Activated CD4-positive, alpha-beta T cell treated with anti-CD3 and anti-CD28 coated beads, Interleukin-2, amount 50 U/mL, for 16 hours (primary cell): ENCODE measurements at regions not wholly inside any gene's neighbourhood (a gene's known extent, or its start where the extent isn't known, plus 50 kb on each side); places are given as distances from the start of the nearest gene placed in this dataset.

Source experiments
- DNase-seq: peaks from one replicate; pipeline ENCODE4 v3.0.0-alpha.2; 2020

DNA sequence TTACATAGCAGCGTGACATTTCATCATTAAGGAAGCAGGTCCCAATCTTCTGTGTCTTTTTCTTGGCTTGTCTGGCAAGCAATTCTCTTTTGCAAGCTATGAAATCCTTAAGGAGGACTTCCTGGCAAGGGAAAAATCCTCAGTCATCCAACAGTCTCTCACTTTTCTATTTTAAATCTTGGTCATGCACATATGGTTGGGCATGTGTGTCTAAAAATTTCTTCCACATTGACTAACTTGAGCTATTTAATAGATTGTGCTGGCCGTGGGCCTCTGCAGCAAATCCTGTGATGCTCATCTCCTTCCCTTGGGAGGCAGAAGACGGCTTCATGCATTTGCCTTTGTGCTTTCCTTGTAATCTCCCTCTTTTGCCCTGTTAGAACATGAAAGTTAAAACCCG, 634.3 kb upstream of the FANCL start:
- no peak for DNase-seq

DNA sequence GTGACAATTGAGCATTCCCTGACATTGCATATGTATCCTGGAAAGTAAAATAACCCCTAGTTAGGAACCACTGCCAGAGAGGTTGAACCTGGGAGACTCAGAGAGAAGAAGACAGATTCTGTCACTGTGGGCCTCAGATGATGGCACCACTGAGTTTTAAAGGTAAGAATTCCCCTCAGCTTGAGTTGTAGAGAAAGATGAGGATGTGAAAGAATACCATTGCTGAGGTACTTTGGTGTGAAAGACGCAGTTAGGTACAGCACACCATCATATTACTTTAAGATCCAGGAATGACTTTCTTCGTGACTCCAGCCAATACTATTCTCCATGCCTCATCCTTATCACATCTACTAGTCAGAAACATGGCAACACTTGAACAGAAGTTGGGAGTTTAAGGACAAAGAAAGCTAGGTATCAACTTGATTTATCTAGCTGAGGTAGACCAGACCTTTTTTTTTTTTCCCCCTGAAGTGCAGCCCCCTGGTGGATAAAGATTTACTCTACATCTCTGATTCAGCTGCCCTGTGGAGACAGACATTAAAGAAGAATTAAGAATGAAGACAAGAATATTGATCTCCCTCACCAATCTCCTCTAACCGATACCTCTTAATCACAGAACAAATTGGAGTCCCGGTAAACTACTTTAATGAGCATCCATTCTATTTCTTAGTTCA, 630.5 kb upstream of the FANCL start:
- no peak for DNase-seq

DNA sequence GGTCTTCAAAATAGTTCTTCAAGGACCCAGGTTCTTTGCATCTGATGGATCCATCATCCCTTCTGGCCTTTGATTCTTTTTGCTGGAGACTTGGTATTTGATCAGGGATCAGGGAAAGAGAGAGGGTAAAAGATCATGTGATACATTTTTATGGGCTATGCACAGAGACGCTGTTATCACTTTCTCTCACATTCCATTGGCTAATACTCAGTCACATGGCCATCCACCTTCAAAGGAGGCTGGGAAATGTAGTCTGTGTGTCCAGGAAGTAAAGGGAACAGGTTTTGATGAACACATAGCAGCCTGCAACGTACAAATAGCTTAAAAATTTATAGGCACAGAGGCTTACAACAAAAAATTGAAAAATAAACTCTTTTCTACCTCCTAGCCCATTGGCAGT, 629.6 kb upstream of the FANCL start:
- DNase-seq = peak; percentile 1

DNA sequence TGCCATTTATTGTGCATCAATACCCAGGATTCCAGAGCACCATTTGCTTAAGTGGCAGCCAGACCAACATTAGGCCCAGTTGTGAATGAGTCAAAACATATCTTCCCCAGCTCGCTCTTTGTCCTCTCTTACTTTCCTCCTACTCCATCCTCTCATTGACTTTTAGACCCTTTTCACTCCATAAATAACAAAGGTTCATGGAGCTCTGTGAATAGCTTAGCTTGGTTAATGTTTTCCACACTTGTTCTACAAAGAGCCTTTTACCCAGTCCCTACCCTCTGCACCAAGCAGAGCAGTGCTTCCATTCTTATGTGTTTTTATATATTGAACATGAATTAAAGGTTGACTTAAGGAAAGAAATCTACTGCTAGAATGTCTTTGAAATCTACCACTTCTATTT, 625.8 kb upstream of the FANCL start:
- no peak for DNase-seq

DNA sequence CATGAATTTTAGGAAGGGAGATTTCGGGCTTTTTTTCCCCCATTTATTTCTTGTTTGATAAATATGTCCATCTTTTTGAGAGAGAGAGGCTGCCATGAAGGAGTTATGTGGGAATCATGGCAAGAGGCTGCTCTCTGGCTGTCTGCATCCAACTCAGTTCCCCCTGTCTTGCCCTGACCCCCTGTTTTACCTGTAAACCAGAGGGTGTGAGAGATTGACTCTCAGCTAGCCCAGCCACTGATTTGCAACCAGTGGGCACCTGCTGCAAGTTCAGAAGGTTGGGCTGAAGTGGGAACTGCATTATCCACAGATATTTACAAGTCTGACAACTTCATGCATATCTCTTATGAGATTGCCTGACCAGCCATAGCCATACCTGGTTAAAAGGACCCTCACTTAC, 625.4 kb upstream of the FANCL start:
- no peak for DNase-seq

DNA sequence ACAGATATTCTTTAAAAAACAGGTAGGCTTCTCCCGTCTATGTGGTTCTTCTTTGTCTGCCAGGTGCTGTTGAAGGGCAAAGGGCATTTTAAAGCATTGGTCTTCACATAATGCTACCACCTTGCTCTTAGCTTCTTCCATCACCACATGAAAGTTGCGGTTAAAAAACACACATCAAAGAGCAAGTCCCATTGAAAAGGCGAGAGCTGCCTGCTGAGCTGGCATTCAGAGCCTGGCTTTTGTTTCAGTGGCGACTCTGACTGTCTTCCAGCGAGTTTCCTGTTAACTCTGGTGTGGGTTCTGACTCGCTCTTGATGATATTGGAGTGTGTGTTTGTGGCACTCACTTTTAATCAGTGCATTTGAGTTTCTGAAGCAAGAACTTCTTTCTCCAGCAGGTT, 624.9 kb upstream of the FANCL start:
- DNase-seq = peak; percentile 57

DNA sequence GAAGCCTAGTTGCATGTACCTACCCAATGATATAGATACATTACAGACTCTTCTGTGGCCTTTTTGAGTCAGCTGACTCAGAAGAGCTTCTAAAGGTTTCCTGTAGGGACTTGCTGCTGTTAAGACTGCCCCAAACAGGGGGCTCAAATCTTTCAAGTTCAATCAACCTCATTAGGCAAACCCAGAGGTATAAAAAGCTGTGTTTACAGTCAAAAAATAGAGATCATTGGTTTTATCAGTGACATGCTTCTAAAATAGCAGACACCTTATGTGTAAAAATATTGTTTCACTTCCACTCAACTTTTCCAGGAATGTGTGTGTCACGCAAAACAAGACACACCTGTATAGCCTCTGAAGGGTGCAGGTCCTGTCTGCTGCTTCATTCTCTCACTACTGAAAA, 624.3 kb upstream of the FANCL start:
- peak; percentile 16 for DNase-seq

DNA sequence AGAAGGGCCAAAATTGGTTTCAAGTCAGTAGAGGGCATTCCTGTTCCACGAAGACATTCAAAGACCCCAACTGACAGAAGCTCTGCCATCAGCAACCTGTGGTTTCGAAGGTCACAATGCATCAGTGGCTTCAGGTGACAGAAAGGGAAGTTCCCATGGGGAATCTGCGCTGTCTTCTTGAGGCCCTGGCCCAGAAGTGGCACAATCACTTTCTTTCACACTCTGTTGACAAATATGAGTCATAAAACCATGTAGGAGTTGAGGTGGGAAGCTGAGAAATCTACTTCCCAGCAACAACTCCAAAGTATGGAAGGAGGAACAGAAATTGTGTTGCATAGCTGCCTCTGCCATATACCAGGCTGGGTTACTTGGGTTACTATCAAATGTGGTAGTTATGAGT, 621.1 kb upstream of the FANCL start:
- DNase-seq = no peak

DNA sequence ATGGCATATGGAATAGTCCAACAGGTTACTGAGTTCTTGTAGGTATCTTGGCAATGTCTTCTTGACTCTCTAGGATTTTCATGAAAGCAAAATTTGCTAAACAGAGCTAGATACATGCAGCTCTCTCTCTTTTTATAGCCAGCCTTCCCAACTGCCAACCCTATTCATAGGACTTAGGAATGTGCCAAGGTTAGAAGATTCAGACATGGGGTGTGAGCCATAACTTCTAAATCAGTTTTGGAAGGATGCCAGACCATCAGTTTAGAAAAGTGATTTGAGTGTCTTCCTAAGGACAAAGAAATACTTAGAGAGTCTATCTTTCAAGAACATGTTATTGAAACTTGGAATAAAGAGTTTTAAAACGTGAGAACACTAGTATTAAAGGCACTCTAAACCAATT, 619.5 kb upstream of the FANCL start:
- no peak for DNase-seq

DNA sequence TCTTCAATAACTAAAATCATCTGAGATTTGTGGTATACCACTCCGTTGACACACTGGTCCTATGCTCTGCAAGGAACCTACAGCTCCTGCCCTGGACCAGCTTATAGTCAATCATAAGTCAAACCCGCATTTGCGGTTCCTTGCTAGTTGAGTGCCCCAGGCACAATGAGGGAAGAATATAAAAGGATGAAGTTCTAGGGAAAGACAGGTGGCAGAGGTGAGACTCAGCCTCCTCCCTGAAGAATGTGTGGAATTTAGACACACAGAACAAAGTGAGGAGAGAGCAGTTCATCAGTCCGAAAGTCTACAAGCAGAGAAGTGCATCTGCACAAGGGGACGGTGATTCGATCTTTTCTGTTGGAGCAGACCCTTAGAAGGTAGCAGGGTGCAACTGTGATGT, 615.0 kb upstream of the FANCL start:
- no peak for DNase-seq

DNA sequence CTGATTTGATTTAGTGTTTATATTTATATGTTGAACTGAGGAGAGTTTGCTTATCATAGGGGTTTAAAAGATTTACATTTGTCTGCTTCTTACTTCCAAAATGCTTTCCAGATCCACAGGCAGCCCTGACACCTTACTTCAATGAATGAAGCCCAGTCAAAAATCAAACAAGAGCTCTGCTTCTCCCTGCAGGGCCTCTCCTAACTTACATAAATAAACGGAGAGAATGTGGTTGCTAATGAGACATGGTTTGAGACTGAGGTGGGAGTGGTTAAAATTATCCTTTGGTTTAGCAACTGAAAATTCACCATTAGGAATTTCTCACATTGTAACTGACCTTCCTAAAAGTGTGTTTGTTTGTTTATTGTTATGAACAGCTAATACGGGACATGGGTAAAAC, 612.3 kb upstream of the FANCL start:
- no peak for DNase-seq

DNA sequence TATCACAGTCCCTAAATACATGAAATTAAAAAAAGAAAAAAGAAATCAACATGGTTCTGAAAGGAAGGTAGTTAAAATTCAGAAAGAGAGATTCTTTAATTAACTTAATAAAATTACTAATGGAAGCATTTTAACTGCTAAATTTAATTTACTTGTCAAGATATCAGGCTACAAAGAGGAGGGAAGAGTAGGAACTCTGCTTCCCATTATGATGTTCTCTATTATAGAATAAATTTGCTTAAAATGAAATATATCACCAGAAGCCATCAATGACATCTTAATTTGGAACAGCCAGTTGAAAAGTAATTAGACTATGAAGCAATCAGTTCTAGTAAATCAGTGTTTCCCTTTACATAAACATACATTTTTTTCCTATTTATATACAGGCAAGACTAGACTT, 611.8 kb upstream of the FANCL start:
- DNase-seq = no peak

DNA sequence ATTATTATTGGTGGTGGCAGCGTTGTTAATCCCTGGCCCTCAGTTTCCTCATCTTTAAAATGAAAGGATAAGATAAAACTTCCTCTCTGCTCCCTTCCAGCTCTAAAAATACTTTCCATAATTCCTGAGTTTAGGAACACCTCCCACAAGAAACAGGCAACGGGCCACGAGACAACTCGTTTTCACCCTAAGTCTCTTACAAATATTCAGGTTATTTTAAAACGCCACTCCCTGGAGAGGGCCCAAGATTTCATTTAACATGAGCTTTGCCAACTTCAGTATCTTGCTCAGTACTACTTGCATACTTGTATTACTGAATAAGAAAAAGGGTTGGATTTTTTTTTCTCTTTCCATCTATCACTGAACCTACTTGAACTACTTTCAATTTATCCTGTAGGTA, 611.1 kb upstream of the FANCL start:
- no peak for DNase-seq

DNA sequence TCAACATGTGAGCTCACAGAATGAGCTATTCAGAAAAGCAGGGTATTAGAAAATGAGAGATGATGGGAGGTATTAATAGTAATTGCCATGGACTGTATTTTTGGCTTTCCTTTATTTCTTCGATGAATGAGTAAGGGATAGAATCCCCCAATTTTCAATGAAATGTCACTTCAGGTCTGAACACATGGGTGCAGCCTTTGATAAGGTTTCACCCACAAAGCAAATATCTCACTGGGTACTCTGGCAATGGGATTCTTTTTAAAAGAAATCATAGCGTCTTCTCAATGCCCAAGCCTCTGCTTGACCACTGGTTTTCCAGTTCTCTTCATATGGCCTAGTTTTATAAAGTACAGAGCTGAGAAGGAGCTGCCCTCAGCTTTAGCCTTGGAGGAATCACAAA, 610.5 kb upstream of the FANCL start:
- no peak for DNase-seq

DNA sequence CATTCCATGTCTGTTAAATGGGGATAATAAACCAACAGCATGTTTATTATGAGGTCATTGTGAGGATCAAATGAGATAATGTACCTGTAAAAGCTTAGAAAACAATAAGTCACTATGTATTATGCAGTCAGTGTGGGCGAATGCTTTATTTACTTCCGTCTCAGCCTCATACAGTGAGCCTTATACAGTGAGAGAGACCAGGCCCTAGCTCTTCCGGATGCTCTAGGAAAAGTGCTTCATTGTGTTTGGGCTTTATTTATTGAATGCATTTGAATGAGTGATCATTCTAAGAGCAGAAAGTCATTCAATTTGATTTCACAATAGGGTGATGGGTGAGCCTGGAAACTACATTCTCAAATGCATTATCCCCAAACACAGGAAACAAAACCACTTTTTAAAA, 603.9 kb upstream of the FANCL start:
- no peak for DNase-seq

DNA sequence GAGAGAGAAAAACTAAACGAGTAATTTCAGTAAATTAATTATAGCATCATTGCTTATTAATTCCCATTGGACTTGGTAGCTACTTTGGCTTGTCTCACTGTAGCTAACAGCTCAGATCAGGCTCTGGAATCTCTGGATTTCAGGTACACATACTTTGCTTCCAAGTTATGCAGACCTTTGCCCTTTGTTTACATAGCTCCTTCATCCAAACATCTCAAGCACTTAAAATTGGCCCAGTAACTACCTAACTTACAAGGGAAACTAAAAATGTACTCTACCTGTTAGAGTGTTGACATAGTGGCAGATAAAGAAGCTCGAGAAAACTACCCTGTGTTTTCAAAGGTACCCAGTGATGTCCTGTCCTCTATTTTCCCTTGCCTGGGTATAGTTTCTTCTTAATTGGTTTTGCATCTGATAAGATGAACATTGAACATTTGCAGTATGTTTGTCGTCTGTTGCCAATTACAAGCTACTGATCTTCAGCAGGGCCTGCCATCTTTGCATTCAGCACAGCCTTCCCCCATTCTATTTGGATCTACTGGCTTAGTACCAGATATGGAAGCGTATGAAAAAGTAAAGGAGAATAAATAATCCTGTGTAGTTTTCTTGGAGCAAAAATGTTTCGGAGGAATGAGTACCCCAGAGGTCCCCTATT, 601.5 kb upstream of the FANCL start:
- DNase-seq = no peak

DNA sequence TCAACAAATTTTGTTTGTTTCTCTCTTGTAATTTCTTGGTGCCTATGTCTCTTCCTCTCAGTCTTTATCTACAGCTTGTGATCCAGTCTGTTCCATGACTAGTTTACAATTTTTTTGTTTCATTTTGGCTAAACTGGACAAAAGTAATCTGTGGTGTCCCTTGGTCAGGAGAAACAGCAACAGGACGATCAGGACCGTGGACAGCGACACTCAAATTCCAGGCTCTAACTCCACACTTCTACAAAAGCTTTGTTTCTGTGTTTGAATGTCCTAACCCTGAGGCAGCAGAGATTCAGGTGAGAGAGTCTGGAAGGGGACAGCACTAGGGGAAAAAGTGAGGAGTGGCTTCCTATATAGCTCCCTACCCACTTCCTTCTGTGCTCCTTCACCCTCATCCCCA, 593.3 kb upstream of the FANCL start:
- no peak for DNase-seq

DNA sequence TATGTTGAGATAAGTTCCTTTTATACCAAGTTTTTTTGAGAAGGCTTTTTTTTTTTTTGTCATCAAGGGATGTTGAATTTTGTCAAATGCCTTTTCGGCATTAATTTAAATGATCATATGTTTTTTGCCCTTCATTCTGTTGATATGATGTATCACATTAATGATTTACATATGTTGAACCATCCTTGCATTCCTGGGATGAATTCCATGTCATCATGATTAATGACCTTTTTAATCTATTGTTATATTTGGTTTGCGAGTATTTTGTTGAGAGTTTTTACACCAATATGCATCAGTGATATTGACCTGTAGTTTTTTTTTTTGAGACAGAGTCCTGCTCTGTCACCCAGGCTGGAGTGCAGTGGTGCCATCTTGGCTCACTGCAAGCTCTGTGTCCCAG, 585.7 kb upstream of the FANCL start:
- DNase-seq = no peak

DNA sequence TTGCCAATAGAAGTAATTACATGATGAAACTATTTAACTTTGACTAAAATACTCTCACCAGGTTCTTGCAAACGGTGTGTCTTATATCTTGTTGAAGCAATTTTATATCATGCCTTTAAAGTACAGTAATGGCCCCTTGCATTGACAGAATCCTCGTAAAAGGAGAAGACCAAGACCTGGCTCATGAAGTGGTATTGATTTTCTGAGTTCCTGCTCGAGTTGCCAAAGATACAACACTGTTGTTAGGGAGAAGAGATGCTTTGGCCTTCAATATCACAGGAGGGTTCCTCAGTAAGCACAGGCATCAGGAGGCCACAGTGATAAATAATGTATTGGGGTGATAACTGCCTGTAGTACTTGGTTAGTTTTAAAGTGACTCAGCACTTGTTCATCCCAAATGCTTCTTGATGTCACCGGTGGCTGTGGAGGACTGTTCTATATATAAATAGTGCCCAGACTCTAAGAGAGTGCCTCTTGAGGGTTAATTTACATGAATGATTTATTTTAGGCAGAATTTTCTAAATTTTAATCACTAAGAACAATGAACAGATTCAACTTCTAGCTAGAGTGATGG, 571.7 kb upstream of the FANCL start:
- DNase-seq = no peak

DNA sequence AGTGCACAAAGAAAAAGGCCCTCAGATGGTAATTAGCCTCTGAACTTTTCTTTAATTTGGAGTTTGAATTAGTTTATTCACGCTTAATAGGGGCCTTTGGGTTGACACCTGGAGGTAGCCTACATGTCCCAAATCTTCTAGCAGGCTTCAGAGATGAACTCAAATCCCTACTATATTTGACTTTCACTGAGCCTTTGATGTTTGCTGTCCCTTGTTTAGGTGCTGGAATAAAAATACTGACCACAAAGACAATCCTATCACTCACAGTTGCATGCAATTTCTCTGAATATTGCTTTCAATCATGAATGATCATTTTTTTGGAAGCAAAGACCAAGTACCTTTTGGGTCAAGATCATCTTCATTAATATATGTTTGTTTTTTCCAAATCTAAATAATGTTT, 564.0 kb upstream of the FANCL start:
- DNase-seq = no peak

DNA sequence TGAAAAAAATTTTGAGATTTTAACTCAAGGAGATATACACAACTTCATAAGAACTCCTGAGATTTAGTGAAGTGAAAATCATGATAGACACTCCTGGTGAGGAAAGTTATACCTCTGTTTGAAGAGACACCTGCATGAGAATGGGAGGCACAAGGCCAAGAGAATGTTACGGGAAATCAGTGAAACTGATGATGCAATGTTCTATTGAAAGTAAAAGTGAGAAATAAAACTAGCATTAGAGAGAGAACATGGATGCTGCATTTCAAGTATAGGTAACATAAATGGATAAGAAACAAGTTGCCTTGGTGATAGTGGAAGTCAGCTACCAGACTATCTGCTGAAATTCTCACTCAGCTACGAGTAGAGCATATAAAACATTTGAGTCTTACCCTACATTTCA, 562.1 kb upstream of the FANCL start:
- DNase-seq = no peak

DNA sequence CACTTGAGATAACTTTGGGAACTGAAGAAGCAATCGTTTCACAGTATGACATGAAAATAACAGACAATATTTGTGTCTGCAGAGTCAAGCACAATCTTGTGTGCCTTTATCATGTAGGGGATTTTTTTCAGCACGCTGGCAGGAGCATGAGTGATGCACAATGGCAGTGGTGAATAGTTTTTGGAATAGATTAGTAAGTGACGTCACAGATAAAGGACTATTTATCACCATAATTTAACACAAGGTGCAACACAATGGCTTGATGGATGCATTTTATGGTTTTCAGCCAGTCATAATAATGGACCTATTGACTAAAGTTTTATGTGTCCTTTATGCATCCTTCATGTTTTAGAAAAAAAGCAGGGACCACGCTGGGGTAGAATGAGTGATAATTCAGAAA, 559.8 kb upstream of the FANCL start:
- no peak for DNase-seq

DNA sequence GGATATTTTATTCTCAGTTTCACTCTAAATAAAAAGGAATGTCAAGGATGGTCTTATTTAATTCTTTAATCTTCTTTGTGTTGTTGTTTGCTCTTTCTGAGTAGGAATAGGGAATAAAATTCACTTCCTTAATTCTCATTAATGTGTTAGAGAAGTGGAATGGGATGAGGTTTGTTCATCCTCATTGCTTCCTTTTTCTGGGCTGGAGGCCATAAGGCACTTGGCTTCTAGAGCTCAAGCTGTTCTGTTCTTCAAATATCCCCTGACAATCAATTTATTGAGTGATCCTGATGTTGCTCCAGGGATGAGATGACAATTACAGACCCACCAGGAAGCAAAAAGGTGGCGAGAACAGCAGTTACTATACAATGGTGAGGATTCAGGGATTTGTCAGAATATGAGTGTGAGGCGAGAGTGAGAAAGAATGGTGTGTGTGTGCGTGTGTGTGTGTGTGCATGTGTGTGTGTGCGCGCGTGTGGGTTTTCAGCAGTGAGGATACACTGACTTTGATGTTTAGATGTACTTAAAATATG, 557.6 kb upstream of the FANCL start:
- DNase-seq = no peak

DNA sequence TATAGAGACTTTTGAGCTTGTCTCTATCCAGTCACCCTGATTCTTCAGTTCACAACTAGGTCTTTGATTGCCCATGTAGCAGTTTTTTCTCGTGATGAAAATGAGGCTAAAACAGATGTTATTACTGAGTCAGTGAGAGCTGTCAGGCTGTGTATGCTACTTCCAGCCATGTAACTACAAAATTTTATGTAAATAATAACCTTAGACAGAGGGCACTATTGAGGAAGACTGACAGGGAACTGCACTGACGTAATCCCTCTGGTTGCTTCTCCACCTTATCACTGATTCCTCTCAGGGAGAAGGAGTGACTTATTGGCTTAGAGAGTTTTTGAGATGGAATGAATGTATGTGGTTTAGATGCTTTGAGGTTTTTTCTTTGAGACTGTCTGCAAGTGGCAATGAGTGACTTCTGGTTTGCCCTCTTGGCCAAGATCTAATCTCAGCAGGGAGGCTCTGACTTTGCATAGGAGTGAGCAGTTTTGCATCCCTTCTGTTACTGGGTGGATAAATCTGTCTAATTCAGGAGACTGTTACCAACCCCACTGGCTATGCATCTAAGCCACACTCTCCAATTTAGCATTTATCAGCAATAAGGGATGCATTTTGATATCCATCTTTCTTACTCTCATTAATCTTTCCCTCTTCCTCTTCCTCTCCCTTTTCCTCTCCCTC, 555.2 kb upstream of the FANCL start:
- no peak for DNase-seq
